ENCODE measurements at regions not wholly inside any gene's neighbourhood (a gene's known extent, or its start where the extent isn't known, plus 50 kb on each side); places are given as distances from the start of the nearest gene placed in this dataset.
"Not testable (repeated sequence)": the region's sequence is repeated elsewhere in the genome, so short reads cannot be mapped to it uniquely, and the experiment has no call there.

DNA sequence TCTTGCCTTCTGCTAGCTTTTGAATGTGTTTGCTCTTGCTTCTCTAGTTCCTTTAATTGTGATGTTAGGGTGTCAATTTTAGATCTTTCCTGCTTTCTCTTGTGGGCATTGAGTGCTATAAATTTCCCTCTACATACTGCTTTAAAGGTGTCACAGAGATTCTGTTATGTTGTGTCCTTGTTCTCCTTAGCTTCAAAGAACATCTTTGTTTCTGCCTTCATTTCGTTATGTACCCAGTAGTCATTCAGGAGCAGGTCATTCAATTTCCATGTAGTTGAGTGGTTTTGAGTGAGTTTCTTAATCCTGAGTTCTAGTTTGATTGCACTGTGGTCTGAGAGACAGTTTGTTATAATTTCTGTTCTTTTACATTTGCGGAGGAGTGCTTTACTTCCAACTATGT, 1639.2 kb upstream of the TMEFF2 start:
- H3K27ac Mint-ChIP-seq; H3K9me3 Mint-ChIP-seq; intact Hi-C loops (cut with micrococcal nuclease); DNase-seq (ENCODE audit: low spot score); H3K4me3 Mint-ChIP-seq (ENCODE audit: low read depth); H3K27me3 Mint-ChIP-seq (ENCODE audit: low read depth); H3K36me3 Mint-ChIP-seq (ENCODE audit: low read depth); H3K4me1 Mint-ChIP-seq (ENCODE audit: low read depth): not testable (repeated sequence)

- no peaks in the 10 kb centered on the region for H3K36me3 Mint-ChIP-seq (ENCODE audit: low read depth)
- H3K4me1 Mint-ChIP-seq (ENCODE audit: low read depth): no peaks in the 10 kb centered on the region
- no peaks in the 10 kb centered on the region for H3K27me3 Mint-ChIP-seq (ENCODE audit: low read depth)
- H3K9me3 Mint-ChIP-seq: no peaks in the 10 kb centered on the region
- DNase-seq (ENCODE audit: low spot score): no peak
- H3K27ac Mint-ChIP-seq: no peak overlapping the region
- no peak overlapping the region for H3K4me3 Mint-ChIP-seq (ENCODE audit: low read depth)
- intact Hi-C loops (cut with micrococcal nuclease): no loop called here
Observed at GRCh38 chr2:193824474-193824873, 1629.7 kb upstream of the TMEFF2 start.

- no peak for DNase-seq (ENCODE audit: low spot score)
- intact Hi-C loops (cut with micrococcal nuclease): no loop called here
- Mint-ChIP-seq H3K27me3 (ENCODE audit: low read depth) (no peaks in the 10 kb centered on the region), H3K9me3 (no peaks in the 10 kb centered on the region), H3K36me3 (ENCODE audit: low read depth) (no peaks in the 10 kb centered on the region), H3K27ac (no peak overlapping the region), H3K4me1 (ENCODE audit: low read depth) (no peaks in the 10 kb centered on the region), H3K4me3 (ENCODE audit: low read depth) (no peak overlapping the region)
Observed at GRCh38 chr2:193818801-193819499, 1624.2 kb upstream of the TMEFF2 start.

- no peak overlapping the region for H3K27ac Mint-ChIP-seq
- no peaks in the 10 kb centered on the region for H3K4me1 Mint-ChIP-seq (ENCODE audit: low read depth)
- H3K4me3 Mint-ChIP-seq (ENCODE audit: low read depth): no peak overlapping the region
- intact Hi-C loops (cut with micrococcal nuclease): no loop called here
- no peaks in the 10 kb centered on the region for H3K36me3 Mint-ChIP-seq (ENCODE audit: low read depth)
- no peaks in the 10 kb centered on the region for H3K9me3 Mint-ChIP-seq
- no peak for DNase-seq (ENCODE audit: low spot score)
- no peaks in the 10 kb centered on the region for H3K27me3 Mint-ChIP-seq (ENCODE audit: low read depth)
Observed at GRCh38 chr2:193816008-193816407, 1621.3 kb upstream of the TMEFF2 start.

GRCh38 chr2:193810533-193810932, 1615.8 kb upstream of the TMEFF2 start:
- no peak overlapping the region for H3K4me3 Mint-ChIP-seq (ENCODE audit: low read depth)

DNA sequence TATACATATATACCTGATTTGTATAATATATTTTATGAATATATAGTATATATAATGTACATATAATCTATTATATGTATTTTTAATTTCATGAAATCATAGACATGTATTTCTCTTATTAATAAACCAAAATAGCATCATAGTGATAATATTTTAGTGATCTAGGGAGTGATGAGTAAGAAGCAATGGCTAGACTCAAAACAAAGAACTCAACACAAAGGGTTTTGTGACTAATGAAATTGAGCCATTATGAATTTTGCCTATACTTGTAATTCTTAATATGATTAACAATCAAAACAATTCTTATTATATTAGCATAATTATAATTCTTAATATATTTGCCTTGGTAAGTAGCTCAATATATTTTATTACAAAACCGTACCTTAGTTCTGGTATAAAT, 1614.1 kb upstream of the TMEFF2 start:
- intact Hi-C loops (cut with micrococcal nuclease): no loop called here
- no peak overlapping the region for H3K27ac Mint-ChIP-seq

More at GRCh38 chr2:193810533-193810932, 1615.8 kb upstream of the TMEFF2 start:
- DNase-seq (ENCODE audit: low spot score): no peak
- Mint-ChIP-seq H3K9me3 (no peaks in the 10 kb centered on the region), H3K4me1 (ENCODE audit: low read depth) (no peaks in the 10 kb centered on the region), H3K27ac (no peak overlapping the region), H3K36me3 (ENCODE audit: low read depth) (no peaks in the 10 kb centered on the region), H3K27me3 (ENCODE audit: low read depth) (no peaks in the 10 kb centered on the region)
- intact Hi-C loops (cut with micrococcal nuclease): loop anchor here (5.0 kb wide), 1 partner anchor 42 kb away; no protein-coding TSS in a partner anchor

GRCh38 chr2:193806088-193806774, 1611.5 kb upstream of the TMEFF2 start:
- no peak overlapping the region for H3K4me3 Mint-ChIP-seq (ENCODE audit: low read depth)
- no peaks in the 10 kb centered on the region for H3K4me1 Mint-ChIP-seq (ENCODE audit: low read depth)
- H3K36me3 Mint-ChIP-seq (ENCODE audit: low read depth): no peaks in the 10 kb centered on the region
- intact Hi-C loops (cut with micrococcal nuclease): no loop called here
- no peaks in the 10 kb centered on the region for H3K9me3 Mint-ChIP-seq
- DNase-seq (ENCODE audit: low spot score): no peak
- H3K27me3 Mint-ChIP-seq (ENCODE audit: low read depth): no peaks in the 10 kb centered on the region
- H3K27ac Mint-ChIP-seq: no peak overlapping the region

More for the DNA sequence above, 1614.1 kb upstream of the TMEFF2 start:
- Mint-ChIP-seq H3K36me3 (ENCODE audit: low read depth) (no peaks in the 10 kb centered on the region), H3K4me3 (ENCODE audit: low read depth) (no peak overlapping the region), H3K4me1 (ENCODE audit: low read depth) (no peaks in the 10 kb centered on the region), H3K27me3 (ENCODE audit: low read depth) (no peaks in the 10 kb centered on the region), H3K9me3 (no peaks in the 10 kb centered on the region)
- no peak for DNase-seq (ENCODE audit: low spot score)

DNA sequence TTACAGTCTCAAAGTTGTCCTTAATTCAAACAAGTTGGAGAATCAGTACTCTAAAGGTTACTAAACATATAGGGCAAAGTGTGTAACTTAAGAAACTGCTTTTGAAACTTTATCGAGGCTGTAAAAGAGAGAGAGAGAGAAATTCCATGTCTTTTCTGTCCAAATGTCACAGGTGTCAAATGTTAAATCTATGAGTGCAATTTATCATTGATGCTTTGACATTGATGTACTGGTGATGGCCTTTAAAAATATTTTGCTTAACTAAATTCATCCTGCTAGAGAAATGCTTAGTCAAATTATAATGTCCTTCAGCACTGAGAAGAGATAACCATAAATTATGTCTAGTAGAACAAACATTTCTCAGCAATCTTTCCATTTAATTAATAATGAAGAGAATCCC, 1602.1 kb upstream of the TMEFF2 start:
- DNase-seq (ENCODE audit: low spot score): no peak
- Mint-ChIP-seq H3K4me1 (ENCODE audit: low read depth) (no peaks in the 10 kb centered on the region), H3K4me3 (ENCODE audit: low read depth) (no peak overlapping the region), H3K27ac (no peak overlapping the region), H3K27me3 (ENCODE audit: low read depth) (no peaks in the 10 kb centered on the region), H3K9me3 (no peaks in the 10 kb centered on the region), H3K36me3 (ENCODE audit: low read depth) (no peaks in the 10 kb centered on the region)
- intact Hi-C loops (cut with micrococcal nuclease): no loop called here

GRCh38 chr2:193793914-193794313, 1599.2 kb upstream of the TMEFF2 start:
- H3K4me3 Mint-ChIP-seq (ENCODE audit: low read depth): no peak overlapping the region
- no peak for DNase-seq (ENCODE audit: low spot score)
- H3K4me1 Mint-ChIP-seq (ENCODE audit: low read depth): no peaks in the 10 kb centered on the region
- no peaks in the 10 kb centered on the region for H3K27me3 Mint-ChIP-seq (ENCODE audit: low read depth)
- intact Hi-C loops (cut with micrococcal nuclease): no loop called here
- H3K9me3 Mint-ChIP-seq: no peaks in the 10 kb centered on the region
- no peaks in the 10 kb centered on the region for H3K36me3 Mint-ChIP-seq (ENCODE audit: low read depth)
- no peak overlapping the region for H3K27ac Mint-ChIP-seq

DNA sequence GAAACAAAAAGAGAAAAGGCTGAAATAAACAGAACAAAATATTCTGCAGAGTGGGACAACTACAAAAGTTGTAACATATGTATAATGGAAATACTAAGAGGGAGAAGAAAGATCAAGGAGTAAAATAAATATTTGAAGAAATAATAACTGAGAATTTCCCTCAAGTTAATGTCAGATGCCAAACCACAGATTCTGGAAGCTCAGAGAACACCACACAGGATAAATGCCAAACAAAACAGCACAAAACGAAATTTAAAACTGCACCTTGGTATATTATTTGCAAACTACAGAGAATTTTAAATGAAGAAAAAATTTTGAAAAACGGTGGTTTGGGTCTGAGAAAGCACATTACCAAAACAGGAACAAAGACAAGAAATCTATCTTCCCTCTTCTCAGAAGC, 1588.9 kb upstream of the TMEFF2 start:
- intact Hi-C loops (cut with micrococcal nuclease): no loop called here
- H3K36me3 Mint-ChIP-seq (ENCODE audit: low read depth): no peaks in the 10 kb centered on the region
- H3K27me3 Mint-ChIP-seq (ENCODE audit: low read depth): no peaks in the 10 kb centered on the region

DNA sequence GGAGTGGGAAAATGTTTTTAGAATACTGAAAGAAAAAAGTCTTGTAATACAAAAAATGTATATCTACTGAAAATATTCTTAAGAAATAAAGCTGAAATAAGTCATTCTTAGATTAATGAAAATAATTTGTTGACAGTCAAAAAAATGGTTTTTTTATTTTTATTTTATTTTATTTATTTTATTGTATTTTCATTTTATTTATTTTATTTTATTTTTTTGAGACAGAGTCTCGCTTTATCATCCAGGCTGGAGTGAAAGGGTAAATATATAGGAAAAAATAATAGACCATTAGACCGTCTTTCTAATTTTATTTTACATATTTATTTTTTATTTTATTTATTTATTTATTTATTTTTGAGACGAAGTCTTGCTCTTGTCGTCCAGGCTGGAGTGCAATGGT, 1583.6 kb upstream of the TMEFF2 start:
- H3K36me3 Mint-ChIP-seq (ENCODE audit: low read depth): no peaks in the 10 kb centered on the region
- DNase-seq (ENCODE audit: low spot score): no peak
- H3K9me3 Mint-ChIP-seq: no peaks in the 10 kb centered on the region
- H3K27ac Mint-ChIP-seq: no peak overlapping the region
- no peaks in the 10 kb centered on the region for H3K4me1 Mint-ChIP-seq (ENCODE audit: low read depth)
- intact Hi-C loops (cut with micrococcal nuclease): no loop called here
- H3K27me3 Mint-ChIP-seq (ENCODE audit: low read depth): no peaks in the 10 kb centered on the region
- no peak overlapping the region for H3K4me3 Mint-ChIP-seq (ENCODE audit: low read depth)

More for the DNA sequence above, 1588.9 kb upstream of the TMEFF2 start:
- DNase-seq (ENCODE audit: low spot score): no peak
- no peak overlapping the region for H3K4me3 Mint-ChIP-seq (ENCODE audit: low read depth)
- no peaks in the 10 kb centered on the region for H3K4me1 Mint-ChIP-seq (ENCODE audit: low read depth)
- H3K27ac Mint-ChIP-seq: no peak overlapping the region
- no peaks in the 10 kb centered on the region for H3K9me3 Mint-ChIP-seq

DNA sequence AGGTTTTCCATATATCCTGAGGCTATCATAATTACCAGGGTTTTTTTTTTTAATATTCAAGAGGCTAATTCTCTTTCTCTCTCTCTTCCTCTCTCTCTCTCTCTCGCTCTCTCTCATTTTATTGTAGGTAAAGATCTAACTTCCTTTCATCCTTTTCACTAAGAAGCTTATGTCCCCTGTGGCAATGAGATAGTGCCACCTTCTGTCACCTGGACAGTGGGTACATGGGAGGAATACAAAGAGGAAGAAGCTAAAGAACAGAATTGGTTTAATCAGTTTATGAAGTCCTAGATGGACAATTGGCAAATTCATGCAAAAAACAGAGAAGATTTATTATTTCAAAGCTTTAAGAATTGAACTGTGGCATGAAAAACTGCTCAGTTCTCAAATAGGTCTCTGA, 1582.3 kb upstream of the TMEFF2 start:
- intact Hi-C loops (cut with micrococcal nuclease): no loop called here
- no peak for DNase-seq (ENCODE audit: low spot score)
- H3K4me1 Mint-ChIP-seq (ENCODE audit: low read depth): no peaks in the 10 kb centered on the region
- H3K9me3 Mint-ChIP-seq: no peaks in the 10 kb centered on the region
- H3K27ac Mint-ChIP-seq: no peak overlapping the region
- no peak overlapping the region for H3K4me3 Mint-ChIP-seq (ENCODE audit: low read depth)
- H3K27me3 Mint-ChIP-seq (ENCODE audit: low read depth): no peaks in the 10 kb centered on the region
- no peaks in the 10 kb centered on the region for H3K36me3 Mint-ChIP-seq (ENCODE audit: low read depth)

- no peak for DNase-seq (ENCODE audit: low spot score)
- Mint-ChIP-seq H3K4me1 (ENCODE audit: low read depth) (no peaks in the 10 kb centered on the region), H3K4me3 (ENCODE audit: low read depth) (no peak overlapping the region), H3K27ac (no peak overlapping the region), H3K36me3 (ENCODE audit: low read depth) (no peaks in the 10 kb centered on the region), H3K27me3 (ENCODE audit: low read depth) (no peaks in the 10 kb centered on the region), H3K9me3 (no peaks in the 10 kb centered on the region)
- intact Hi-C loops (cut with micrococcal nuclease): no loop called here
Observed at GRCh38 chr2:193774166-193774565, 1579.4 kb upstream of the TMEFF2 start.
